Hematopoietic multipotent progenitor cell treated with erythropoietin and hydrocortisone succinate and interleukin-3 and kit ligand, for 15 days (in vitro differentiated cells): ENCODE measurements at regions not wholly inside any gene's neighbourhood (a gene's known extent, or its start where the extent isn't known, plus 50 kb on each side); places are given as distances from the start of the nearest gene placed in this dataset.

ENCODE experiments used
- DNase-seq: peaks from one replicate; pipeline ENCODE4 v3.0.0-alpha.2; 2015; ENCODE audit warnings: low spot score

GRCh38 chr1:115577513-115577912 is 64.3 kb upstream of the VANGL1 start:
- no peak for DNase-seq

- no peak for DNase-seq
Measured at GRCh38 chr1:115575661-115576060, 66.1 kb upstream of the VANGL1 start.

- no peak for DNase-seq
Measured at GRCh38 chr1:115572710-115573109, 69.1 kb upstream of the VANGL1 start.

- DNase-seq = no peak
Measured at GRCh38 chr1:115567431-115567830, 74.3 kb upstream of the VANGL1 start.

GRCh38 chr1:115565791-115566190 is 76.0 kb upstream of the VANGL1 start:
- DNase-seq = no peak

- DNase-seq = no peak
Measured at GRCh38 chr1:115565353-115565752, 76.4 kb upstream of the VANGL1 start.

GRCh38 chr1:115564201-115564600 is 77.6 kb upstream of the VANGL1 start:
- DNase-seq = no peak

- DNase-seq = no peak
Measured at GRCh38 chr1:115560027-115560426, 81.7 kb upstream of the VANGL1 start.

GRCh38 chr1:115558275-115558674 is 83.5 kb upstream of the VANGL1 start:
- no peak for DNase-seq

GRCh38 chr1:115557715-115558114 is 84.1 kb upstream of the VANGL1 start:
- DNase-seq = no peak

- DNase-seq = no peak
Measured at GRCh38 chr1:115556236-115556635, 85.5 kb upstream of the VANGL1 start.

GRCh38 chr1:115555446-115555845 is 86.3 kb upstream of the VANGL1 start:
- DNase-seq = no peak

- no peak for DNase-seq
Measured at GRCh38 chr1:115547696-115548095, 94.1 kb upstream of the VANGL1 start.

- no peak for DNase-seq
Measured at GRCh38 chr1:115546846-115547245, 94.9 kb upstream of the VANGL1 start.

GRCh38 chr1:115545791-115546733 is 95.7 kb upstream of the VANGL1 start:
- DNase-seq = no peak

GRCh38 chr1:115545096-115545720 is 96.6 kb upstream of the VANGL1 start:
- no peak for DNase-seq

- no peak for DNase-seq
Measured at GRCh38 chr1:115544131-115544530, 97.6 kb upstream of the VANGL1 start.

- no peak for DNase-seq
Measured at GRCh38 chr1:115543247-115543646, 98.5 kb upstream of the VANGL1 start.

GRCh38 chr1:115539736-115540135 is 102.0 kb upstream of the VANGL1 start:
- DNase-seq = no peak

GRCh38 chr1:115539061-115539460 is 102.7 kb upstream of the VANGL1 start:
- no peak for DNase-seq

- DNase-seq = no peak
Measured at GRCh38 chr1:115538579-115538978, 103.2 kb upstream of the VANGL1 start.

- DNase-seq = no peak
Measured at GRCh38 chr1:115537415-115537814, 104.4 kb upstream of the VANGL1 start.

- no peak for DNase-seq
Measured at GRCh38 chr1:115536279-115536816, 105.4 kb upstream of the VANGL1 start.
